Hematopoietic multipotent progenitor cell treated with erythropoietin and hydrocortisone succinate and interleukin-3 and kit ligand, for 8 days (in vitro differentiated cells): ENCODE measurements at regions not wholly inside any gene's neighbourhood (a gene's known extent, or its start where the extent isn't known, plus 50 kb on each side); places are given as distances from the start of the nearest gene placed in this dataset.
"Not testable (repeated sequence)": the region's sequence is repeated elsewhere in the genome, so short reads cannot be mapped to it uniquely, and the experiment has no call there.

Experiments used
- DNase-seq: peaks from one replicate; pipeline ENCODE4 v3.0.0-alpha.2; 2015

DNA sequence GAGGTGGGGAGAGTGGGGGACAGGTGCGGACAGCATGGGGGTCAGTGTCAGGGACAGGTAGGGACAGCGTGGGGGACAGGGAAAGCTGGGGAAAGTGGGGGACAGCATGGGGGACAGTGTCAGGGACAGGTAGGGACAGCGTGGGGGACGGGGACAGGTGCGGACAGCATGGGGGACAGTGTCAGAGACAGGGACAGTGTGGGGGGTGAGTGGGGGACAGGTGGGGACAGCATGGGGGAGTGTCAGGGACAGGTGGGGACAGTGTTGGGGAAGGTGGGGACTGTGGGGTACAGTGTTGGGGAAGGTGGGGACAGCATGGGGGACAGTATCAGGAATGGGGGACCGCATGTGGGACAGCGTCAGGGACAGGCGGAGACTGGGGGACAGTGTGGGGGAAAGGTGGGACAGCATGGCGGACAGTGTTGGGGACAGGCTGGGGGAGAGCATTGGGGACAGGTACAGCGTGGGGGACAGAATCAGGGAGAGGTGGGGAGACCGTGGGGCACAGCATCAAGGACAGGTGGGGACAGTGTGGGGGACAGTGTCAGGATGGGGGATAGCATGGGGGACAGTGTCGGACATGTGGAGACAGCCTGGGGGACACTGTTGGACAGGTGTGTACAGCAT lies 96.1 kb downstream of the TMEM121 start:
- no peak for DNase-seq

DNA sequence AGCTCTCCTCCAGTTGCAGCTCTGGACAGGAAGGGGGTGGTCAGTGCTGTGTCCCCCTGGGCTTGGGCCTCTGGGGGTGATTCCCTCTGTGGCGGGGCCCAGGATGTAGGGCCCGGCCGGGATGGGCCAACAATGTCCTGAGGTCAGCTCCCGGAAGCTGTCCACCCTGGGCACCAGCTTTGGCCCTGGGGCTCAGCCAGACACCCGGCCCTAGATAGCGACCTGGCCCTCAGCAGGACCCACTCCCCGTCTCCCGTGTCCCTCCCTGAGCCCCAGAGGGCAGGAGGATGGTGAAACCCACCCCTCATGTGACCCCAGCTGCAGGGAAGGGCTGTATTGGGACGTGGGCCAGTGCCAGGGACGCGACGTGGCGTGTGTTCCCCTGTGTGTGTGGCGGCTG lies 96.8 kb downstream of the TMEM121 start:
- not testable (repeated sequence) for DNase-seq

DNA sequence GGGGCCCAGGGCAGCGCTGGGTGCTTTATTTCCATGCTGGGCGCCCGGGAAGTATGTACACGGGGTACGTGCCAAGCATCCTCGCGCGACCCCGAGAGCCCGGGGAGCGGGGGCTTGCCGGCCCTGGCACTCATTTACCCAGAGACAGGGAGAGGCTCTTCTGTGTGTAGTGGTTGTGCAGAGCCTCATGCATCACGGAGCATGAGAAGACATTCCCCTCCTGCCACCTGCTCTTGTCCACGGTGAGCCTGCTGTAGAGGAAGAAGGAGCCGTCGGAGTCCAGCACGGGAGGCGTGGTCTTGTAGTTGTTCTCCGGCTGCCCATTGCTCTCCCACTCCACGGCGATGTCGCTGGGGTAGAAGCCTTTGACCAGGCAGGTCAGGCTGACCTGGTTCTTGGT lies 98.0 kb downstream of the TMEM121 start:
- not testable (repeated sequence) for DNase-seq

DNA sequence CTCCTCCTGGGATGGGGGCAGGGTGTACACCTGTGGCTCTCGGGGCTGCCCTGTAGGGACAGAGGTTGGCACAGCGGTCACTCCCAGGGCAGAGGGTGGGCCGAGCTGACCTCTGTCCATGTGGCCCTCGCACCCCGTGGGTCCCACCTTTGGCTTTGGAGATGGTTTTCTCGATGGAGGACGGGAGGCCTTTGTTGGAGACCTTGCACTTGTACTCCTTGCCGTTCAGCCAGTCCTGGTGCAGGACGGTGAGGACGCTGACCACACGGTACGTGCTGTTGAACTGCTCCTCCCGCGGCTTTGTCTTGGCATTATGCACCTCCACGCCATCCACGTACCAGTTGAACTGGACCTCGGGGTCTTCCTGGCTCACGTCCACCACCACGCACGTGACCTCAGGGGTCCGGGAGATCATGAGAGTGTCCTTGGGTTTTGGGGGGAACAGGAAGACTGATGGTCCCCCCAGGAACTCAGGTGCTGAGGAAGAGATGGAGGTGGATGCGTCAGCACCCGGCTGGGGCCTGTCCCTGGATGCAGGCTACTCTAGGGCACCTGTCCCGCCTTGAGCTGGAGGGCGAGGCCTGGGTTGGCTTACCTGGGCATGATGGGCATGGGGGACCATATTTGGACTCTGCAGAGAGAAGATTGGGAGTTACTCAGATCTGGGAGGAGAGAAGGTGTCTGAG lies 98.5 kb downstream of the TMEM121 start:
- DNase-seq = not testable (repeated sequence)

DNA sequence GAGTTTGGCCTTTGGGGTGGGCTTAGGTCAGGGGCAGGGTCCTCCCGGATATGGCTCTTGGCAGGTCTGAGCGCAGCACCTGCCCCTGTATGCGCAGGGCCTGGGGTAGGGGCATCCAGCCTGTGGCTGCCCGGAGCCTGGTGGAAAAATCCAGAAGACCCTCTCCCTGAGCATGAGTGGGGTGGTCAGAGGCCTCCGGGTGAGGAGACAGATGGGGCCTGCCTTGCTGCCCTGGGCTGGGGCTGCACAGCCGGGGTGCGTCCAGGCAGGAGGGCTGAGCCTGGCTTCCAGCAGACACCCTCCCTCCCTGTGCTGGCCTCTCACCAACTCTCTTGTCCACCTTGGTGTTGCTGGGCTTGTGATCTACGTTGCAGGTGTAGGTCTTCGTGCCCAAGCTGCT lies 99.1 kb downstream of the TMEM121 start:
- not testable (repeated sequence) for DNase-seq

DNA sequence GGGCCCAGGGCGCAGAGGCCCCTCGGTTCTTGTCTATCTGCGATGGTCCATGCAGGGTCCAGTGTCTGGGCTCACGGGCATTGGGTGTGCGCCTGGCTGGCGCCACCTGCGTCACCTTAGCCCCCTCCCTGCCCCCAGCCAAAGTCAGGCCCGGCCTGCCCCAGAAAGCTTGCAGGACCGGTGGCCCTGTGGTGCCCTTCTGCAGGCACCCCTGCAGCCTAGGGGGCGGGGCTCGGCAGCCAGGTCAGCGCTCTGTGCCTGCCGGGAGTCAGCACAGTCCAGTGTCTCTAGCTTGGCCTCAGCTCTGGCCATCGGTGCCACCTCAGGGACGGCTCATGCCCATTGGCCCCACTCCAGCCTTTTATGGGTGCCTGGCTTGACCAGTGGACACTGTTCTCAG lies 99.7 kb downstream of the TMEM121 start:
- not testable (repeated sequence) for DNase-seq

DNA sequence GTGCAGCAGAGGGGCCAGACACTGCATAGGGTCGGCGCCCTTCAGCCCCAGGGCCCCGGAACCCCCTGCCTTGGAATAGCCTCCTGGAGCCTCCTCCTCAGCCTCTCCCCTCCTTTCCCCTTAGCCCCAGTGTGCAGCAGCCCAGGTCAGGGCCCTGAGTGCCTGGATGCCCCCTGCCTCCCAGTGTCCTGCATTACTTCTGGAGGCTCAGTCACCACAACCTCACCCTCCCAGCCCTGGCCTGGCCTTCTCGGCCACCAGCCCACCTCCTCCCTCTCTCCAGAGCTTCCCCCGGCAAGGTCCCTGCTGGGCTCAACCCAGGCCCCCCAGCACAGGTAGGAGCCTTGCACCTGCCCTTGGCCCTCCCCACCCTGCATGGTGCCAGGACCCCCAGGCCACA lies 100.3 kb downstream of the TMEM121 start:
- DNase-seq = not testable (repeated sequence)

DNA sequence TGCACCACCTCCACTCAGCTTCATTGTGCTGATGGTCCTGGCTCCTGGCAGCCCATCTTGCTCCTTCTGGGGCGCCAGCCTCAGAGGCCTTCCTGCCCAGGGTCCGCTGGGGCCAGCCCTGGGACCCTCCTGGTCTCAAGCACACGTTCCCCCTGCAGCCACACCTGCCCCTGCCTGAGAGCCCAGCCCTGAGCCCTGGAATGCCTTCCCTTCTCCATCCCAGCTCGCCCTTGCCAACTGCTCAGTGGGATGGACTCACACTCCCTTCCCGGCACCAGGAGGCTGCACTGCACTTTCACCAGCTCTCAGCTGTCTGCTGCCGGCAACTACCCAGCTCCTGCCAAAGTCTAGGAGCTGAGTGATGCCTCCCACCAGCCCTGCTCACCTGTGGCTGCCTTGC lies 100.9 kb downstream of the TMEM121 start:
- not testable (repeated sequence) for DNase-seq

DNA sequence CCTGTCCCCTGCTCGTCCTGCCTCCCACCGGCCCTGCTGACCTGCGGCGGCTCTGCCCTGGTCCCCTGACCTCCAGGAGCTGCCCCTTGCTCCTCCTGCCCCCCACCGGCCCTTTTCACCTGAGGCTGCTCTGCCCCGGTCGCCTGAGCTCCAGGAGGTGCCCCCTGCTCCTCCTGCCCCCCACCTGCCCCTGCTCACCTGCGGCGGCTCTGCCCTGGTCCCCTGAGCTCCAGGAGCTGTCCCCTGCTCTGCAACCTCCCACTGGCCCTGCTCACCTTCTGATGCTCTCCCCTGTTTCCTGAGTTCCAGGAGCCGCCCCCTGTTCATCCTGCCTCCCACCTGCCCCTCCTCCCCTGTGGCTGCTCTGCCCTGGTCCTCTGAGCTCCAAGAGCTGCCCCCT lies 101.3 kb downstream of the TMEM121 start:
- no peak for DNase-seq

DNA sequence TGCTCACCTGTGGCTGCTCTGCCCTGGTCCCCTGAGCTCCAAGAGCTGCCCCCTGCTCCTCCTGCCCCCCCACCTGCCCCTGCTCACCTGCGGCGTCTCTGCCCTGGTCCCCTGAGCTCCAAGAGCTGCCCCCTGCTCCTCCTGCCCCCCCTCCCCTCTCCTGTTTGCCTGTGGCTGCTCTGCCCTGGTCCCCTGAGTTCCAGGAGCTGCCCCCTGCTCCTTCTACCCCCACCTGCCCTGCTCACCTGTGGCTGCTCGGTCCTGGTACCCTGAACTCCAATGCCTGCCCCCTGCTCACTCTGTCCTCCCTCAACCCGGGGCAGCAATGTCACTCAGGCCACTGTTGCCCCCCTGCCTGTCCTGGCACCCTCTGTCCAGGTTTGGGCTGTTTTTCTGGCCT lies 101.7 kb downstream of the TMEM121 start:
- DNase-seq = not testable (repeated sequence)

DNA sequence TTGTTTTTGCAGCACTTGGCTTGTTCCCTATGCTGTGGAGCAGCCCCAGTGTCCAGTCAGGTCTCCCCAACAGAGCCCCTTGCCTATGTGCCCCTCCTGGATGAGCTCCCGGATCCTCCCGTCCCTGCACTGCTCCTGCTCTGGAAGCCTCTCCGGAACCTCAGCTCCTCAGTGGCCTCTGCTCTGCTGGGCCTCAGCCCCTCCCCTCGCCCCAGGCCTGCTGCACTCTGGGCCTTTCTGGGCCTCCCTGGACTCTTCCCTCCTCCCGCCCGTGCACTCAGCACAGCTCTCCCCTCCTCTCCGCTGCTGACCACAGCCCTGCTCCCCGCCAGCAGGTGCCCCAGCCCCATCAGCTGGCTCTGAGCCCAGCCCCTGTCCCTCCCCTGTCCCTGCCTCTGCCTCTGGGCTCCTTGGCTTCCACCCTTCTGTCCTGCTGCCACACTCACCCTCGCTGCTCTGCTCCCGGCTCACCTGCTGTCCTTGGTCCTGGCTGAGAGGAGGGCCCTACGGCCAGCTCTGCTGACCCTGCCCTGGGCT lies 102.2 kb downstream of the TMEM121 start:
- not testable (repeated sequence) for DNase-seq

DNA sequence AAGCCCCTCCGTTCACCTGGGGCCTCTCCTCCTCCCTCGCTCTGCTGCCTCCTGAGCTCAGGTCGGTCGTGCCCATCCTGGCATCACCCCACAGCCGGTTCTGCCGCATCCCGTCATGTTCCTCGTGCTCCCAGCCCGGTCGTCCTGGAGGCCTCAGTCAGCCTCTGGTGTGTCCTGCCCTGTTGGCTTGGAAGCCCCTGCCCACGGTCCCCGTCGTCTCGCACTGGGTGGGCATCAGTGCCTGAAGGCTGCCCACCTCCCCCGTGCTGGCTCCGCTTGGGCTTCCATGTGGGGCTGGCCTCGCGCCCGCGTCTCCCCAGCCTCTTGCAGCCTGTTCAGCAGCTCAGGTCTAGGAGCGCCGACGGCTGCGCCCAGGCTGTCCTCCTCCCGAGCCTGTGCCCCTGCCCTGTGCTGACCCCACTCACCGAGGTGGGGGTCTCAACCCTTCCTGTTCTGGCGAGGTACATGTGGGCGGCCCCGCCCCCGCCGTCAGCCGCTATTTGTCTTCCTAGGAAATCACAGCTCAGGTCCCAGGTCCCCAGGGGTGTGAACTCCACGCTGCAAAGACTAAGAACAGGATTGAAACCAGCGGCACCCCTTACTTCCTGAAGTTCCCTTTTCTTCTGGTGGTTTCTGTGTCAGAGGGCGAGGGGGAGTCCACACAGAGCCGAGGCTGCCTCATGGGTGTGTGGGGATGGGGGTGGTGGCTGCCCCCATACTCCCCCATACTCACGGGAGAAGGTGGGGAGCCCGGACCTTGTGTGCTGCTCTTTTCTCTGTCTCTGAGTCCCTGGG lies 102.9 kb downstream of the TMEM121 start:
- DNase-seq = not testable (repeated sequence)

DNA sequence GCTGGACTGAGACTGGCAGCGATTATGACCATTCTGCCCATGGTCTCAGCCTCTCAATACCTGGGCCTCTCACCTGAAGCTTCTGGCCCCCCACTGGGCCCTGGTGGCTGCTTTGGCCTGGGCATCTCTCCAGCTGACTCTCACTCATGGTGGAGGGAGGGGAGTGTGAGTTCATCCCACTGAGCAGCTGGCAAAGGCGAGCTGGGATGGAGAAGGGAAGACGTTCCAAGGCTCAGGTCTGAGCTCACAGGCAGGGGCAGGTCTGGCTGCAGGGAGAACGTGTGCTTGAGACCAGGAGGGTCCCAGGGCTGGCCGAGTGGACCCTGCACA lies 103.5 kb downstream of the TMEM121 start:
- no peak for DNase-seq

DNA sequence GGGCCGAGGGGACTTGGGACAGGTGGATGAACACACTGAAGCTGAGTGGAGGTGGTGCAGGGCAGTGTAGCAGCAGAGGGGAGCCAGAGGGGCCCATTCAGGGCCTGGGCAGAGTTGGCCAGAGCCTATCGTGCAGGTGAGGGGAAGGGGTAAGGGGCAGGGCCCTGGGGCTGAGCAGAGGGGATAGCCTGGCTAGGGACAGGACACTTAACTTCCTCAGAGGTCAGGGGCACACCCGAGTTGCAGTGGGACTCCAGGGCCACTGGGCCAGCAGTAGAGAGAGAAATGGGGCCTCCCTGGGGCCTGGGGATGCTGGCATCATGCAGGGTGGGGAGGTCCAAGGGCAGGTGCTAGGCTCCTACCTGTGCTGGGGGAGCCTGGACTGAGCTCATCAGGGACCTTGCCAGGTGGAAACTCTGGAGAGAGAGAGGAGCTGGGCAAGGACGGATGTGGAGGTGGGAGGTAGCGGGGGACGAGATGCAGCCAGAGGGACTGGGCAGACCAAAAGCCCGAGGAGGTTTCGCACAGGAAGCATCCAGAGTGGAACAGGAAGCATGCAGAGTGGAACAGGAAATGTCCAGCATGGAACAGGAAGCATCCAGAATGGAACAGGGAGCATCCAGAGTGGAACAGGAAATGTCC lies 104.0 kb downstream of the TMEM121 start:
- DNase-seq = not testable (repeated sequence)

DNA sequence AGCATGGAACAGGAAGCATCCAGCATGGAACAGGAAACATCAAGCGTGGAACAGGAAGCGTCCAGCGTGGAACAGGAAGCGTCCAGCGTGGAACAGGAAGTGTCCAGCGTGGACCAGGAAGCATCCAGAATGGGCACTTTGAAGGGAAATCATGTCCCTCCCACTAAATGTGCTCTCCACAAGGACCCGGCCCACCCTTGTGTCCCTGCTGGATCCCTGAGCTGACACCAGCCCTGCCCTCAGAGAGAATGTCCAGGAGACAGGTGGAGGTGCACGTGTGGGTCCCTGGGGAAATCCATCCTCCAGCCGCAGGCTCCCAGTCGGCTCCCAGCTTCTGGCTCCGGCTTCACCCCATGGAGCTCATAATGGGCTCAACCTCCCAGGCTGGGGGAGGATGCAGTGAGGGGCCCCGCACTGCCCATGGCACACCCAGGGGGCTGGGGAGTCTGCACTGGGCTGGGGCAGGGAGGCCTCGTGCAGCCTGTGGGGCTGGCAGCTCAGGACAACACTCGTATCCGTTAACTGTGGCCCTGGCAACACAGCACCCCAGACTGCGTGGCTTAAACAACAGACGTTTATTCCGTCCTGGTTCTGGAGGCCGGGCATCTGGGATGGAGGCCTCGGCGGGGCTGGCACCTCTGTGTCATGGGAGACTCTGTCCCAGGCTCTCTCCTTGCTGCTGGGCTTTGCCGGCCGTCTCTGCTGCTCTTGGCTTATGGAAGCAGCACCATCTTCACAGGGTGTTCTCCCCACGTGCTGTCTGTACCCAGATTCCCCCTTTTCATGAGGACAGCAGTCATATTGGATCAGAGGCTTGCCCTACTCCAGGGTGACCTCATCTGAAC lies 104.8 kb downstream of the TMEM121 start:
- not testable (repeated sequence) for DNase-seq

DNA sequence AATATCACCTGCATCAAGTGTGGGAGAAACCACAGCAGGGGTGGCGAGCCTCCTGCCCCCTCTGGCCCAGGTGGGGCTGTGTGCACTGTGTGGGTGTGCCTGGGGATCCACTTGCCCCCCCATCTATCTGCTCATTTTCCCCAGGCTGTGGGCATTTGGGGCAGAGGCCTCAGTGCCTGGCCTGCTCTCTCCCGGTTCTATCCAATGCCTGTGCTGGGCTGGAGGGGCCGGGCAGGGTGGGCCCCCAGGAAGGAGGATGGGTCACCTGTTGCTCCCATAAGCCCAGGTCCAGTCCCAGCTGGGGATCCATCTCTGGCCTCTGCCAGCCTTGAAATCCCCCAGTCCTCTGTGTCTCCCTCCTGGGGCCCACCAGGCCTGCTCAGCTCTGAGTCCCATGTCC lies 105.6 kb downstream of the TMEM121 start:
- DNase-seq = no peak

DNA sequence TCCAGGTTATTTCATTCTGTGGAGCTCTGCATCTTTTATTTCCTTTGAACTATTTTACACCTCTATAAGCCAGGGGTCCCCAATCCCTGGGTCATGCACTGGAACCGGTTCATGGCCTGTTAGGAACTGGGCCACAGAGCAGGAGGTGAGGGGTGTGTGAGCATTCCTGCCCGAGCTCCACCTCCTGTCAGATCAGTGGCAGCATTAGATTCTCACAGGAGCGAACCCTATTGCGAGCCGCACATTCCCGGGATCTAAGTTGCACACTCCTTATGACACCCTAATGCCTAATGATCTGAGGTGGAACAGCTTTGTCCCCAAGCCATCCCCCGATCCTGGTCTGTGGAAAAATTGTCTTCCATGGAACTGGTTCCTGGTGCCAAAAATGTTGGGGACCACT lies 107.2 kb downstream of the TMEM121 start:
- not testable (repeated sequence) for DNase-seq

DNA sequence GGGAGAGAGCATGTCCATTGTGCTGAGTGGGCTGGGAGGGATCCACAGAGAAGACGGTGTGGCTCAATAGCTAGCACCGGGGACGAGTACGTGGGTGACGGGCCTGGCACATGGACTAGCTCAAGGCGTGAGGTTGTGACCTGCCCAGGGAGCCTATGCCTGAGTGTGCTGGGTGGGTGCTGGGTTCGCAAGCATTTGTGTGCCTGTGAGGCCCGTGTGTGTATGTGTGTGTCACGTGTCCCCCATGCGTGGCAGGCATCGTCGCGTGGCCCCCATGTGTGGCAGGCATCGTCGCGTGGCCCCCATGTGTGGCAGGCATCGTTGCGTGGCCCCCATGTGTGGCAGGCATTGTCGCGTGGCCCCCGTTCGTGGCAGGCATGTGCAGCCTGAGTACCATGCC lies 109.2 kb downstream of the TMEM121 start:
- no peak for DNase-seq

DNA sequence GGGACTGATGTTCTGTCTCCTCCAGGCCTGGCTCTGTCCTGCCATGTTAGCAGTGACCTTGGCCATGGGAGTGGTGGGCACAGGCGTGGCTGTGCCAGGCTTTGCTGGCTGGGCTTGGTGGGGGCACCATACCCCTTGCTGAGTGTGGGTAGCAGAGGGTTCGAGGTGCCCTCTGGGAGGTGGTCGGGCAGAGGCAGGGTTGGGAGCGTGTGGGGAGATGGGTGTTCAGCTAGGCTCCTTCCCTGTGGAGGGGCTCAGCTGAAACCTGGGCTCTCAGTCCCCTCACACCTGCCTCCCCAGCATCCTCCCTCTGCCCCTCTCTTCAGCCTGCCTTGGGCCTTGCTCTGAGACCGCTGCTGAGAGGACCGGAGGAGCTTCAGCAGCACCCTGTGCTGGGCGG lies 109.6 kb downstream of the TMEM121 start:
- DNase-seq = not testable (repeated sequence)

DNA sequence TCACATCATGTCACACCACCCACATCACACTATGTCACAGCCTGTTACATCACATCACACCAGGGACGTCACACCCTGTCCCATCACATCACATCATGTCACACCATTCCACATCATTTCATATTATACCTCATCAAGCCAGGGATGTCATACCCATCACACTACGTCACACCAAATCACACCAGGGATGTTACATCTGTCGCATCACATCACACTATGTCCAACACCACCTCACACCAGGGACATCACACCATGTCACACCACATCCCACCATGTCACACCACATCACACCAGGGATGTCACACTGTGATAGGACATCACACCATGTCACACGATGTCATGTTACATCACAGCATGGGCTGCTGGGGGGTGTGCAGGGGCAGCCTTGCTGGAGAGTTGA lies 110.6 kb downstream of the TMEM121 start:
- DNase-seq = no peak

DNA sequence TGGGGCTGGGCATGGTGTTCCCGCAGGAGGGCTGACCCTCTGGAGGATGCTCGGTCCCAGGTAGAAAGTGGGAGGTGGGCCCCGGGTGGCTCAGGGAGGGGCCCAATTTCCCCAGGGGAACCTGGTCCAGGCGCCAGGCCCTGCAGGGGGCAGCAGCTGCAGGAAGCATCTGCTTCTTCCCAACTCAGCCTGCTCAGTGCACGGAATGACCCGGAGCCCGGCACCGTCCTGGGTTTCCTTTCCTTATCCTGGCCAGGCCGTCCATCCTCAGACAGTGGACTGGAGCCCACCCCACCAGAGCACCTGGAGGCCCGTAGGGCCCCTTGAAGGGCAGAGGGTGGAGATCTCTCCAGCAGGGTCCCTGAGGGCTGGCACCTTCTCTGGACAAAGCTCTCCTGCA lies 111.0 kb downstream of the TMEM121 start:
- DNase-seq = not testable (repeated sequence)
